HG02938 (cell line): ENCODE measurements at regions not wholly inside any gene's neighbourhood (a gene's known extent, or its start where the extent isn't known, plus 50 kb on each side); places are given as distances from the start of the nearest gene placed in this dataset.
"Not testable (repeated sequence)": the region's sequence is repeated elsewhere in the genome, so short reads cannot be mapped to it uniquely, and the experiment has no call there.

Source experiments
- ATAC-seq: cut with Tn5 transposase; IDR thresholded peaks from one replicate; pipeline ENCODE4 v1.9.1; 2021; ENCODE audit warnings: mild to moderate bottlenecking, moderate library complexity; ENCODE audit not compliant: unreplicated experiment

GRCh38 chr5:177664737-177665136 lies 64.8 kb downstream of the B4GALT7 start:
- not testable (repeated sequence) for ATAC-seq

- ATAC-seq = not testable (repeated sequence)
Measured at GRCh38 chr5:177665172-177665571, 65.2 kb downstream of the B4GALT7 start.

- not testable (repeated sequence) for ATAC-seq
Measured at GRCh38 chr5:177665960-177666359, 66.0 kb downstream of the B4GALT7 start.

GRCh38 chr5:177671035-177671754 lies 71.3 kb downstream of the B4GALT7 start:
- peak; percentile 34 for ATAC-seq

- ATAC-seq = peak; percentile 65
Measured at GRCh38 chr5:177671755-177672690, 72.1 kb downstream of the B4GALT7 start.
